IMR-90 (cell line): ENCODE measurements at regions not wholly inside any gene's neighbourhood (a gene's known extent, or its start where the extent isn't known, plus 50 kb on each side); places are given as distances from the start of the nearest gene placed in this dataset.

Source experiments
- ATAC-seq: fragments of 200-7000 bp; cut with Tn5 transposase; 2 replicates; pipeline ENCODE4 v1.9.1; 2020; ENCODE audit warnings: low read depth, mild to moderate bottlenecking, moderate library complexity
- BruUV-seq: library from RNA; stranded (reverse); fragments of 400-500 nt; replicated peaks from 2 replicates; lab custom pipeline; 2021; lab: Mats Ljungman, UMichigan
- CTCF ChIA-PET: fragments of 300-600 bp; formaldehyde crosslinking; extraction: SDS; loops from one replicate; lab custom pipeline; 2021; ENCODE audit warnings: antibody characterized with exemption; lab: Yijun Ruan, JAX
- POLR2A ChIA-PET: fragments of 300-600 bp; sonication (Branson Sonifier 250); formaldehyde crosslinking; loops from one replicate; lab custom pipeline; 2022; ENCODE audit warnings: antibody characterized with exemption; ENCODE audit not compliant: unreplicated experiment; lab: Charles Lee
- DNase-seq: peaks from one replicate; pipeline ENCODE4 v3.0.0; 2013
- H2AFZ ChIP-seq: replicated peaks from 2 replicates; pipeline ENCODE3; 2013; ENCODE audit warnings: low read length, mild to moderate bottlenecking; ENCODE audit not compliant: poor library complexity
- H2AK5ac ChIP-seq: 2 replicates; pipeline ENCODE4 v1.6.1; 2013; ENCODE audit warnings: low read depth, low read length, inconsistent platforms
- H2AK9ac ChIP-seq: replicated peaks from 2 replicates; pipeline ENCODE3; 2013; ENCODE audit warnings: mild to moderate bottlenecking, low read depth, low read length, moderate library complexity; ENCODE audit not compliant: poor library complexity
- H2BK120ac ChIP-seq: 2 replicates; pipeline ENCODE4 v1.6.1; 2013; ENCODE audit warnings: low read depth, low read length, inconsistent platforms
- H2BK15ac ChIP-seq: 3 replicates; pipeline ENCODE4 v1.6.1; 2013; ENCODE audit warnings: low read depth, low read length, inconsistent platforms
- H2BK20ac ChIP-seq: 2 replicates; pipeline ENCODE4 v1.6.1; 2013; ENCODE audit warnings: low read depth, mild to moderate bottlenecking, inconsistent platforms, low read length, moderate library complexity
- H2BK5ac ChIP-seq: 2 replicates; pipeline ENCODE4 v1.6.1; 2013; ENCODE audit warnings: mild to moderate bottlenecking, low read depth, low read length, inconsistent platforms; ENCODE audit not compliant: poor library complexity, severe bottlenecking
- H3K14ac ChIP-seq: replicated peaks from 2 replicates; pipeline ENCODE4 v1.6.1; 2013; ENCODE audit warnings: low read depth, low read length, inconsistent platforms
- H3K18ac ChIP-seq: 2 replicates; pipeline ENCODE4 v1.6.1; 2013; ENCODE audit warnings: low read depth, low read length, control low read depth
- H3K23ac ChIP-seq: 2 replicates; pipeline ENCODE4 v1.6.1; 2013; ENCODE audit warnings: low read depth, low read length, inconsistent platforms
- H3K27ac ChIP-seq: 2 replicates; pipeline ENCODE4 v1.5.1; 2013; ENCODE audit warnings: mild to moderate bottlenecking, control low read depth, low read length; ENCODE audit not compliant: insufficient read depth
- H3K27me3 ChIP-seq: 2 replicates; pipeline ENCODE4 v1.6.1; 2013; ENCODE audit warnings: low read length; ENCODE audit not compliant: control insufficient read depth, insufficient read depth
- H3K36me3 ChIP-seq: 2 replicates; pipeline ENCODE4 v1.6.1; 2013; ENCODE audit warnings: low read length, mixed read lengths; ENCODE audit not compliant: control insufficient read depth, insufficient read depth
- H3K4ac ChIP-seq: 2 replicates; pipeline ENCODE4 v1.6.1; 2013; ENCODE audit warnings: low read depth, low read length, inconsistent platforms
- H3K4me1 ChIP-seq: 2 replicates; pipeline ENCODE4 v1.6.1; 2013; ENCODE audit warnings: low read length, mixed read lengths; ENCODE audit not compliant: control insufficient read depth, insufficient read depth
- H3K4me2 ChIP-seq: 2 replicates; pipeline ENCODE4 v1.6.1; 2013; ENCODE audit warnings: low read depth, mild to moderate bottlenecking, control low read depth, low read length, moderate library complexity
- H3K4me3 ChIP-seq: 2 replicates; pipeline ENCODE4 v1.5.1; 2013; ENCODE audit warnings: low read depth, mild to moderate bottlenecking, control low read depth, low read length, moderate library complexity; ENCODE audit not compliant: insufficient read depth
- H3K56ac ChIP-seq: 2 replicates; pipeline ENCODE4 v1.6.1; 2013; ENCODE audit warnings: low read length, inconsistent platforms; ENCODE audit not compliant: insufficient read depth; ENCODE audit errors: extremely low read depth
- H3K79me1 ChIP-seq, 2 experiments: 2 replicates each; pipeline ENCODE4 v1.6.1; 2013; ENCODE audit warnings: low read length in 2 of 2, inconsistent platforms in 1 of 2, low read depth in 1 of 2
- H3K9ac ChIP-seq: 2 replicates; pipeline ENCODE4 v1.6.1; 2013; ENCODE audit warnings: low read depth, low read length, control low read depth
- H3K9me1 ChIP-seq: 2 replicates; pipeline ENCODE4 v1.6.1; 2013; ENCODE audit warnings: low read length, inconsistent platforms; ENCODE audit not compliant: insufficient read depth
- H3K9me3 ChIP-seq: 2 replicates; pipeline ENCODE4 v1.6.1; 2013; ENCODE audit warnings: low read length; ENCODE audit not compliant: control insufficient read depth, insufficient read depth
- H4K20me1 ChIP-seq: 2 replicates; pipeline ENCODE4 v1.6.1; 2013; ENCODE audit warnings: low read length, inconsistent platforms; ENCODE audit not compliant: insufficient read depth
- H4K5ac ChIP-seq: 2 replicates; pipeline ENCODE4 v1.6.1; 2013; ENCODE audit warnings: mild to moderate bottlenecking, low read depth, low read length, control low read depth
- H4K8ac ChIP-seq, 2 experiments: 2 replicates each; pipeline ENCODE4 v1.6.1; 2013; ENCODE audit warnings: low read depth in 2 of 2, low read length in 2 of 2, control low read depth in 1 of 2, inconsistent platforms in 1 of 2
- H4K91ac ChIP-seq: 2 replicates; pipeline ENCODE4 v1.6.1; 2013; ENCODE audit warnings: low read depth, low read length, inconsistent platforms; ENCODE audit not compliant: insufficient read depth
- CTCF ChIP-seq: conservative IDR thresholded peaks from 2 replicates; pipeline ENCODE4 v1.5.1; 2012; ENCODE audit warnings: mild to moderate bottlenecking, low read depth, low read length, improper control_type of control experiment
- FOS ChIP-seq: fragments of 150-350 bp; IDR thresholded peaks from 2 replicates; pipeline ENCODE4 v1.6.1; 2016; ENCODE audit warnings: low read depth, low read length
- NFE2L2 ChIP-seq: fragments of 150-350 bp; IDR thresholded peaks from 2 replicates; pipeline ENCODE4 v1.6.1; 2016; ENCODE audit warnings: low read depth, mild to moderate bottlenecking, low read length
- RAD21 ChIP-seq: IDR thresholded peaks from 2 replicates; pipeline ENCODE4 v1.6.1; 2012; ENCODE audit warnings: low read length, improper control_type of control experiment
- SMC3 ChIP-seq: fragments of 150-350 bp; IDR thresholded peaks from 2 replicates; pipeline ENCODE4 v1.6.1; 2016; ENCODE audit warnings: low read depth, mild to moderate bottlenecking, antibody characterized with exemption, low read length, moderate library complexity
- WGBS, 2 experiments: methylation state at CpG; one replicate each; pipeline versions ENCODE4 v1.1.5 to v1.1.7; 2013; ENCODE audit warnings: missing lambda C conversion rate in 2 of 2; ENCODE audit not compliant: insufficient read length in 1 of 2; ENCODE audit errors: extremely low coverage in 2 of 2; 5-methylcytosine and 5-hydroxymethylcytosine counted together
- dilution Hi-C: fragments of 300-500 bp; cut with HindIII; formaldehyde crosslinking; loops from one replicate; pipeline ENCODE4 v1.14.3; 2018; ENCODE audit warnings: low sequenced_read_pairs; ENCODE audit not compliant: unreplicated experiment
- in situ Hi-C: fragments of 300-500 bp; cut with MboI; formaldehyde crosslinking; loops from 3 replicates; pipeline ENCODE4 v1.14.3; 2019; ENCODE audit warnings: low sequenced_read_pairs, inconsistent platforms, mixed read lengths
- intact Hi-C: fragments of 100-400 bp; cut with micrococcal nuclease; formaldehyde crosslinking; loops from 2 replicates; pipeline ENCODE4 v1.10.0; 2022

- H3K4me2 ChIP-seq = no peak overlapping the region
- ChIA-PET POLR2A (no interaction called here), CTCF (interaction anchor here (0.7 to 2.0 kb wide), 9 partner anchors 16 to 912 kb away, joined by 3 to 7 read pairs (median 4); no protein-coding TSS in a partner anchor)
- DNase-seq (peak; percentile 41), ATAC-seq (peak; percentile 93)
- H3K18ac ChIP-seq = no peak overlapping the region
- WGBS, 2 experiments = no CpG with 5 or more reads among the region's 4 CpGs
- H3K23ac ChIP-seq = no peak overlapping the region
- H4K20me1 ChIP-seq = no peaks in the 10 kb centered on the region
- no peak overlapping the region for H2AK5ac ChIP-seq
- dilution Hi-C loops = no loop called here
- H3K4me3 ChIP-seq = no peak overlapping the region
- no TSS peak for BruUV-seq
- H2AK9ac ChIP-seq = no peak overlapping the region
- H3K14ac ChIP-seq = no peak overlapping the region
- H3K27ac ChIP-seq = no peak overlapping the region
- H4K8ac ChIP-seq = no peak overlapping the region
- no peaks in the 10 kb centered on the region for H3K9me3 ChIP-seq
- no peak overlapping the region for H4K91ac ChIP-seq
- TF ChIP-seq RAD21 (peak; percentile 89), SMC3 (peak; percentile 64), CTCF (peak; percentile 95), FOS (no peak), NFE2L2 (no peak)
- H3K79me1 ChIP-seq = no peaks in the 10 kb centered on the region
- no peaks in the 10 kb centered on the region for H3K36me3 ChIP-seq
- H2BK15ac ChIP-seq = no peak overlapping the region
- no peak overlapping the region for H3K9ac ChIP-seq
- no peak overlapping the region for H2BK120ac ChIP-seq
- no peaks in the 10 kb centered on the region for H3K27me3 ChIP-seq
- no peak overlapping the region for H2BK5ac ChIP-seq
- no peak overlapping the region for H2BK20ac ChIP-seq
- no peak overlapping the region for H4K5ac ChIP-seq
- in situ Hi-C loops = loop anchor here (5.0 to 25.0 kb wide), 3 partner anchors 300 to 892 kb away; no protein-coding TSS in a partner anchor
- H3K9me1 ChIP-seq = no peaks in the 10 kb centered on the region
- no peaks in the 10 kb centered on the region for H3K4me1 ChIP-seq
- intact Hi-C loops = loop anchor here (1.0 to 10.0 kb wide), 7 partner anchors 303 to 1442 kb away; no protein-coding TSS in a partner anchor
- H3K4ac ChIP-seq = no peak overlapping the region
- H3K56ac ChIP-seq = no peak overlapping the region
- no peak overlapping the region for H2AFZ ChIP-seq
Observed at GRCh38 chr12:14167005-14167628, 185.7 kb upstream of the GRIN2B start.
